CD4-positive, alpha-beta T cell treated with Interferon gamma for 1 hour (primary cell): ENCODE measurements at regions not wholly inside any gene's neighbourhood (a gene's known extent, or its start where the extent isn't known, plus 50 kb on each side); places are given as distances from the start of the nearest gene placed in this dataset.

Experiments
- DNase-seq: peaks from one replicate; pipeline ENCODE4 v3.0.0-alpha.2; 2020

DNA sequence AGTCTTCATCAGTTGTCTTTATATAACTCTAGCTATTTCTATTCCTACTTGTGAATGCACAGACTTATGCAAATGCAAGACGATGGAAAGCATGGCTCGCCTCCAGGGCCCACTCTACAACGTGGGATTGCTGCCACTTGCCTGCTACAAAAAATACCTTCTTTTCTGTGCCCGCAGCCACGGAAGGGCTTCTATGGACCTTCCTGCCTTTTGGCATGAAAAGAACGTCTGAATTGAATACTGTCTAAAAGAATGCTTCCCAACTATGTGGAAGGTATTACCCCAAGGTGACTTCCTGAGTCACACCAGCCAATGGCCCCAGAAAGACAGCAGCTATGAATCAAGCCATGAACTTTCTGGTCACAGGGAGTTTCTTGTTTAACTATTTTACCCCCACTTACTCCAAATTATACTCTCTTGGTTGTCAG lies 261.2 kb downstream of the HIVEP2 start:
- DNase-seq = no peak

GRCh38 chr6:142684371-142684770 lies 260.6 kb downstream of the HIVEP2 start:
- no peak for DNase-seq

- DNase-seq = no peak
Measured at GRCh38 chr6:142685852-142686506, 259.0 kb downstream of the HIVEP2 start.

- no peak for DNase-seq
Measured at GRCh38 chr6:142686507-142686887, 258.5 kb downstream of the HIVEP2 start.

DNA sequence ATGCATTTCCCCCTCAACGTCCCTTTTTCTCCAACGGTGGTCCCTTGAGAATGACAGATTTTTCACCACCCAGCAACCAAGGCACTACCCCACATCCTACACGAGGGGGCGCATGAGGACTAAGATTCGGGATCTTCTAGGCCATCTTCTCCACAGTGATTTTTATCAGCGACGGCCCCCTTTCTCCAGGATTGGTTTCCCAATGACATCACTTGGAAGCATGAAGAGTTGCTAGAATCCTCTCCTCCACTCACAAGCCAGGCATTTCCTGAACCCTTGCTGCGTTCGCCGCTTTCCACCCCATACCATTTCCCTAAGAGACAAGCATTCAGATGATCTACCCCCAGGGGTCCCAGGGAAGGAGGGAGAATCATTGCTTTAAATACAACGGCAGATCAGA lies 252.0 kb downstream of the HIVEP2 start:
- peak; percentile 51 for DNase-seq

GRCh38 chr6:142693441-142693840 lies 251.5 kb downstream of the HIVEP2 start:
- no peak for DNase-seq

GRCh38 chr6:142694054-142694453 lies 250.9 kb downstream of the HIVEP2 start:
- no peak for DNase-seq

- DNase-seq = no peak
Measured at GRCh38 chr6:142695016-142695415, 250.0 kb downstream of the HIVEP2 start.

GRCh38 chr6:142696123-142697000 lies 248.6 kb downstream of the HIVEP2 start:
- no peak for DNase-seq

DNA sequence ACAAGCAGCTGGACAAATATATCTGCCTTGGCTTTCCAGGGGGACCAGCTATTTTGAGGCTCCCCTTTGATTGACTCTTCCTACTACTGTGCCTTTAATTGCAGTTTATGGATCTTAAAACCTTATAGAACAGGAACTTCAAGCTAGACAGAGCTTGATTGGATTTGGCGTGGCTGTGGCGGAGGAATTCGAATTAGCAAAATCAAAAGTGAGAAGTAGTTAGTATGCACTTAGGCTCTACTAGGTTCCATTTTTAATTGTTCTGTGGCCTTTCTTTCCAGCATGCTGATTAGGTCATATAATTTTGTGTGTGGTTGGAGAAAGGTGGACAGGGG lies 248.0 kb downstream of the HIVEP2 start:
- DNase-seq = no peak

DNA sequence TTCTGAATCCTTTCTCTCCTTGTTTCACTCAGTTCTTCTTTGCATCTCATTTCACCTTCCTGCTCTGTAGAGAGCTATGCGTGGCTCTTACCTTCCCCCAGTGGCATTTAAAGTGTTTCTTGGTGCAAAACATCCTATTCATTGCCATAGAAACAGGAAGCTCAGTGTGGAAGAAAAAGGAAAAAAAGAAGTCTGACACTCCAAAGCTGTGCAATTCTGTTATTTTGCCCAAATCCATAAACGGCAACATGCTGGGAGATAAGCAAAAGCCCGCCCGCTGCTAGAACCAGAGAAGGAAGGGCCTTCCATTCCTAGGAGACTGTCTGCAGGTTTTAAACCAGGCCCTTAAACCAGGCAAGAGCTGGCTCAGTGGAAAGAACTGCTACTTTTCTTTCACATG lies 247.1 kb downstream of the HIVEP2 start:
- DNase-seq = no peak

DNA sequence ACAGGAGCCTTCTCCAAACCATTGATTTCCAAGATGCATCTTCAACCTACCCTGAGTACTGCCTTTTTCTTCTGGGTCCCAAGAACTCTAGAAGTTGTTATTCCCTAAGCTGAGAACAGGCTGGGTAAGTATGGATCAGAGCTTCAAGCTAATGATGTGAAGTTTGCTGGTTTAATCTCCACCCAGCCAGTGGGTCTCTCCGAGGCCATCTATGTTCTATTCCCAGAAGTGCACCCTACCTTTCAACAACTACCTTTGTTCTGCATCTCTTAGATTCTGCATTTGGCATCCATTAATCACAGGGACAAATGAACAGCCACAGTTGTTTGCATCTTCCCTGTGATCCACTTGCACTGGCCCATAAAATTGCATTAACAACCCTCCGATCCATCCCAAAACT lies 246.2 kb downstream of the HIVEP2 start:
- DNase-seq = no peak

DNA sequence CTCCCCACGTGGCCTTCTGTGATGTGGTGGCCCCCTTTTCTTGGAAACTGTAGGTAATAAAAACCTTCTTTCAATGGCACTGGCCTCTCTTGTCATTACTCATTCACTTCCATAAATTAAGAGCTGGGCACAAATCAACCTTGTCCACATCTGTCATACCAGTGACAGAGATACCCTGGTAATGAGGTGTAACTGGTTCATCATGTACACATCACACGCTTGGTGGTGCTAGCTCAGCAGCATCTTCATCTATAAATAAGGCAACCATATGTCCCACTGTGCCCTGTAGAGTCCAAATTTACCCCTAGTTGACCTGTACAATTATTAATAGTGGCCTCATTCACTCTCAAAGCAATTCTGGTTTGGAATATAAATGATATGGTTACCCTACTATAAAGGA lies 245.6 kb downstream of the HIVEP2 start:
- DNase-seq = no peak

DNA sequence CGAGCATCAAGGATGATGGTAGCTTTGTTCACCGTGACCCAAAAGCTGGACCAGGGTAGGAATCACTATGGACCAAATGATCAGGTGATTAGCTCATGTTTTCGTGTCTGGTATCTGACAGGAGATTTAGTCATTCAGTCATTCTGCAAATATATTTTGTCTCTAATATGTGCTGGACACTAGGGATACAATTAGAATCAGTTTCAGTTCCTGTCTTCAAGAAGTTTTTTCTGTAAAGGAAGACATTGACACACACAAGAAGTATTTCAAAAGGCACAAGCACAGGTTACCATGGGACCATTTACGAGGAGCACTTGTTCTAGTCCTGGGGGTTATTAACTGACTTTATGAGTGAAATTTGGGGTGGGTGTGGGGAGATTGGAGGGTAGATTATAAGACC lies 244.9 kb downstream of the HIVEP2 start:
- DNase-seq = no peak

DNA sequence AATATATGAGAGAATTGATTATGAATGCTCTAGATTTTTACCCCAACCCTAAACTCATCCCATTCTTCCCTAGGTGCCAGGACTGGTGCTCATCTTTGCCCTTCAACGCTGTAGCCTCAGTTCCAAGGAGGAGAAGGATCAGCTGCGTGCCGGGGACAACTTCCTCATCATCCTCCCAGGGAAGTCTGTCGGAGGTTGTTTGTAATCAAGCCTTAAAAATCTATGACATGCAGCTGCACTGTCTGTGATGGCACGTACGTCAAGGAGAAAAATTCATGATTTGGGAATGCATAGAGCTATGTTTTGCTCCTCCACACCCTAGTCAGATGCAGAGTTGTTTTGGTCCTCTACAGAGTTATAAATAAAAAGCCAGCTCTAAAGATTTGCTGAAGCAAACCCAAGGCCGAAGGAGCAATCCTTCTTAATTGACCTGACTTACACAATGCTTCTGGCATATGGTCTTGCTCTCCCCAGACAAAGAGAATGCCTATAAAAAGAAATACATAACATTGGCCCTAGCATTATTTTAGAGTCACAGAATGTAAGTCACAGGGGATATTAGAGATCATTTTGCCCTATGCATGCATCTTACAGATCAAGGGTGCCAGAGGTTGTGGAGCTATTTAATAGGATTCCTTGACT lies 244.2 kb downstream of the HIVEP2 start:
- no peak for DNase-seq
